ENCODE measurements at regions not wholly inside any gene's neighbourhood (a gene's known extent, or its start where the extent isn't known, plus 50 kb on each side); places are given as distances from the start of the nearest gene placed in this dataset.

- no peak for TF ChIP-seq REST (IDR thresholded peaks at IDR 0.05; ENCODE audit: low read depth)
- no peak for TF ChIP-seq CREB1 (IDR thresholded peaks at IDR 0.05; ENCODE audit: low read depth)
- TF ChIP-seq YY1 (IDR thresholded peaks at IDR 0.05; ENCODE audit: low read depth) = no peak
- no peak for TF ChIP-seq NFIC (IDR thresholded peaks at IDR 0.05)
- TF ChIP-seq MAX (IDR thresholded peaks at IDR 0.05) = no peak
- no peak for TF ChIP-seq RAD21 (IDR thresholded peaks at IDR 0.05; ENCODE audit: low read depth)
- no peak for TF ChIP-seq FOXM1 (IDR thresholded peaks at IDR 0.05; ENCODE audit: borderline replicate concordance, low read depth)
Measured at GRCh38 chr6:47403801-47404200, 73.8 kb upstream of the CD2AP start.

- TF ChIP-seq FOXM1 (IDR thresholded peaks at IDR 0.05; ENCODE audit: borderline replicate concordance, low read depth) = no peak
- no peak for TF ChIP-seq MAX (IDR thresholded peaks at IDR 0.05)
- TF ChIP-seq NFIC (IDR thresholded peaks at IDR 0.05) = peak; percentile 50
- TF ChIP-seq EGR1 (IDR thresholded peaks at IDR 0.05) = no peak
- TF ChIP-seq TAF1 (IDR thresholded peaks at IDR 0.05; ENCODE audit: low read depth) = no peak
- no peak for TF ChIP-seq RAD21 (IDR thresholded peaks at IDR 0.05; ENCODE audit: low read depth)
- TF ChIP-seq CREB1 (IDR thresholded peaks at IDR 0.05; ENCODE audit: low read depth) = no peak
Measured at GRCh38 chr6:47404435-47404834, 73.2 kb upstream of the CD2AP start.

DNA sequence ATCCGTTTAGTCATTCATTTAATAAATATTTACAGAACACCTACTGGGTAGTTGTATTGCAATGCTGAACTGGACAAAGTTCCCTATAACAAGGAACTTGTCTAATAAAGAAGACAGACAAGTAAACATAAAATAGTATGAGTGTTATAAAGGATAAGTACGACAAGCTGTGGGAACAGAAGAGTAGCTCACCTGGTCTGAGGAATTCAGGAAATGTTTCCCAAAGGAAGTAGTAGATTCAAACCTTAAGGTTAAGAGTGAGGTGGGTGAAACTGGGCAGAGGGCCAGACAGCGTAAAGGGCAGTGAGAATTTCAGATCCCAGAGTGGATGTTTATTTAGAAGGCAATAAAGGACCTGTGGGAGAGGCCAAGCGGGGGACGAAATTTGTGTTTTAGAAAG, 72.3 kb upstream of the CD2AP start:
- TF ChIP-seq FOXM1 (IDR thresholded peaks at IDR 0.05; ENCODE audit: borderline replicate concordance, low read depth) = no peak
- TF ChIP-seq ZBTB7A (IDR thresholded peaks at IDR 0.05; ENCODE audit: low read depth) = no peak
- TF ChIP-seq YY1 (IDR thresholded peaks at IDR 0.05; ENCODE audit: low read depth) = no peak
- TF ChIP-seq TCF12 (IDR thresholded peaks at IDR 0.05; ENCODE audit: low read depth) = no peak
- TF ChIP-seq REST (IDR thresholded peaks at IDR 0.05; ENCODE audit: low read depth) = no peak
- no peak for TF ChIP-seq CEBPB (IDR thresholded peaks at IDR 0.05)
- TF ChIP-seq EP300 (IDR thresholded peaks at IDR 0.05; ENCODE audit: borderline replicate concordance) = no peak
- TF ChIP-seq MAX (IDR thresholded peaks at IDR 0.05) = no peak
- no peak for TF ChIP-seq USF1 (IDR thresholded peaks at IDR 0.05)
- TF ChIP-seq NFIC (IDR thresholded peaks at IDR 0.05) = no peak
- TF ChIP-seq EGR1 (IDR thresholded peaks at IDR 0.05) = no peak
- no peak for TF ChIP-seq RAD21 (IDR thresholded peaks at IDR 0.05; ENCODE audit: low read depth)

DNA sequence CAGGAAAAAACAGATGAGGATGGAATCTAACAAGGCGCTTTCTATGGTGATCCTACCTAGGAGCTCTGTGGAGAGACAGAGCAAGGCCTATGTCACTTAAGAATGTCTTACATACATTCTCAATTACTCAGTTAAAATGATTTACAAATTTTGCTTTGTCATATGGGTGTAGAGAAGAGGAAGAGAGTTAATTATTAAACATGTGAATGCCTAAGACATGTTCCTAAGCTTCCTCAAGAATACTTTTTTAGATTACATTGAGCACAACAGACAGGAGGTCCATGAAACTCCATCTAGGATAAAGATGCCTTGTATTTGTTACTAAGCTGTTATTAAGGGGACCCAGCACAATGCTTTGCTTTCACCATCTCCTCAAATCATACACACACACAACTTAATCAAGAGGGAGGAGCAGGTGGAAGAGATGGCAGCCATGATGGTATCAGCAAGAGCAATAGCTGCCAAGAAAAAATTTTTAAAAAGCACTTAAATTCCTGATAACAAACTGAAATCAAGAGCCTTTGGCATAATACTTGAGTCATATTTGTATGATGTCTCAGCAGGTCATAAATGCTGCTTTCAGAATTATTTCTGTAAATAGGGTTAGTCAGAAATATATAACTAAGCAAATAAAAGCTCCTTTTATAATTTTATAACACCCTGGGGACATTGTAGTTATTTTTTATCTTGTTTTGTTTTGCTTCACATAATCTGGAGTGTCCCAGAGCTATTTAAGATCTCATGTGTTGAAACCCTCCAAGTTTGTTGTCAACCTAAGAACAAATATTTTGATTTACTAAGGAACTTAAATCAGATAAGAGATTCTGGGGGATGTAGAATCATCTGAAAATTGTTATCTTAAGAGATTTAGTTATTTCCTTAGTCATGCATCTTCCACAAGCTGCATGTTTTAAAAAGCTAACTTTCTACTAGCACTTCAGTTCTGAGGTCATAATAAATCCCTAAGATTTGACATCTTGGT, 70.0 kb upstream of the CD2AP start:
- TF ChIP-seq ZBTB7A (IDR thresholded peaks at IDR 0.05; ENCODE audit: low read depth) = no peak
- no peak for TF ChIP-seq CEBPB (IDR thresholded peaks at IDR 0.05)
- no peak for TF ChIP-seq USF1 (IDR thresholded peaks at IDR 0.05)
- TF ChIP-seq NFIC (IDR thresholded peaks at IDR 0.05) = no peak
- no peak for TF ChIP-seq REST (IDR thresholded peaks at IDR 0.05; ENCODE audit: low read depth)
- no peak for TF ChIP-seq RAD21 (IDR thresholded peaks at IDR 0.05; ENCODE audit: low read depth)
- no peak for TF ChIP-seq TCF12 (IDR thresholded peaks at IDR 0.05; ENCODE audit: low read depth)
- TF ChIP-seq TEAD4 (IDR thresholded peaks at IDR 0.05) = no peak
- TF ChIP-seq EGR1 (IDR thresholded peaks at IDR 0.05) = no peak
- no peak for TF ChIP-seq EP300 (IDR thresholded peaks at IDR 0.05; ENCODE audit: borderline replicate concordance)
- TF ChIP-seq TAF1 (IDR thresholded peaks at IDR 0.05; ENCODE audit: low read depth) = no peak
